ENCODE measurements at regions not wholly inside any gene's neighbourhood (a gene's known extent, or its start where the extent isn't known, plus 50 kb on each side); places are given as distances from the start of the nearest gene placed in this dataset.
"Not testable (repeated sequence)": the region's sequence is repeated elsewhere in the genome, so short reads cannot be mapped to it uniquely, and the experiment has no call there.

- H3K4me2 ChIP-seq (ENCODE audit: low read length) = no peak overlapping the region
- Mint-ChIP-seq H3K36me3 (ENCODE audit: low read depth, unreplicated experiment) (no peaks in the 10 kb centered on the region), H3K27ac (ENCODE audit: unreplicated experiment) (no peak overlapping the region), H3K9me3 (ENCODE audit: unreplicated experiment) (peaks cover 3% of the 10 kb centered on the region), H3K4me3 (ENCODE audit: unreplicated experiment) (no peak overlapping the region), H3K4me1 (ENCODE audit: low read depth, unreplicated experiment) (peaks cover 5% of the 10 kb centered on the region), H3K27me3 (ENCODE audit: low read depth, unreplicated experiment) (no peaks in the 10 kb centered on the region)
- DNase-seq (ENCODE audit: low read depth) (peak; percentile 12), FAIRE-seq (no peak)
- H3K9ac ChIP-seq (ENCODE audit: low read length) = no peak overlapping the region
- H3K9me3 ChIP-seq (ENCODE audit: insufficient read depth, low read depth, low read length) = no peaks in the 10 kb centered on the region
- H3K36me3 ChIP-seq (ENCODE audit: insufficient read depth, low read length) = no peaks in the 10 kb centered on the region
- TF ChIP-seq EZH2 (IDR thresholded peaks at IDR 0.05; ENCODE audit: insufficient read depth, low read length) (no peak), CTCF (IDR thresholded peaks at IDR 0.05; ENCODE audit: insufficient read depth, low read depth, low read length) (no peak)
- no peaks in the 10 kb centered on the region for H3K4me1 ChIP-seq (ENCODE audit: insufficient read depth, low read length)
- H2AFZ ChIP-seq (ENCODE audit: low read depth, low read length) = no peak overlapping the region
- no peak overlapping the region for H3K4me3 ChIP-seq (ENCODE audit: insufficient read depth, low read depth, low read length)
- H3K27ac ChIP-seq (ENCODE audit: low read depth, low read length) = no peak overlapping the region
- no peaks in the 10 kb centered on the region for H3K79me2 ChIP-seq (ENCODE audit: insufficient read depth, low read length)
- no peaks in the 10 kb centered on the region for H3K27me3 ChIP-seq (ENCODE audit: insufficient read depth, low read length)
- no peaks in the 10 kb centered on the region for H4K20me1 ChIP-seq (ENCODE audit: insufficient read depth, low read length)
Observed at GRCh38 chr11:106309070-106309684, 231.7 kb downstream of the AASDHPPT start.

- H3K27me3 Mint-ChIP-seq (ENCODE audit: low read depth, unreplicated experiment) = no peaks in the 10 kb centered on the region
- Histone ChIP-seq H4K20me1 (ENCODE audit: insufficient read depth, low read length) (no peaks in the 10 kb centered on the region), H3K36me3 (ENCODE audit: insufficient read depth, low read length) (no peaks in the 10 kb centered on the region), H2AFZ (ENCODE audit: low read depth, low read length) (no peak overlapping the region), H3K4me3 (ENCODE audit: insufficient read depth, low read depth, low read length) (no peak overlapping the region), H3K27me3 (ENCODE audit: insufficient read depth, low read length) (no peaks in the 10 kb centered on the region), H3K9me3 (ENCODE audit: insufficient read depth, low read depth, low read length) (no peaks in the 10 kb centered on the region), H3K27ac (ENCODE audit: low read depth, low read length) (no peak overlapping the region), H3K4me1 (ENCODE audit: insufficient read depth, low read length) (no peaks in the 10 kb centered on the region), H3K79me2 (ENCODE audit: insufficient read depth, low read length) (no peaks in the 10 kb centered on the region), H3K9ac (ENCODE audit: low read length) (no peak overlapping the region), H3K4me2 (ENCODE audit: low read length) (no peak overlapping the region)
- FAIRE-seq (peak; percentile 20), DNase-seq (ENCODE audit: low read depth) (no peak)
- TF ChIP-seq EZH2 (IDR thresholded peaks at IDR 0.05; ENCODE audit: insufficient read depth, low read length) (no peak), CTCF (IDR thresholded peaks at IDR 0.05; ENCODE audit: insufficient read depth, low read depth, low read length) (no peak)
- no peak overlapping the region for H3K4me3 Mint-ChIP-seq (ENCODE audit: unreplicated experiment)
- no peaks in the 10 kb centered on the region for H3K36me3 Mint-ChIP-seq (ENCODE audit: low read depth, unreplicated experiment)
- no peaks in the 10 kb centered on the region for H3K4me1 Mint-ChIP-seq (ENCODE audit: low read depth, unreplicated experiment)
- peaks cover 1% of the 10 kb centered on the region for H3K9me3 Mint-ChIP-seq (ENCODE audit: unreplicated experiment)
- no peak overlapping the region for H3K27ac Mint-ChIP-seq (ENCODE audit: unreplicated experiment)
Observed at GRCh38 chr11:106311531-106312230, 234.2 kb downstream of the AASDHPPT start.

- H3K36me3 ChIP-seq (ENCODE audit: insufficient read depth, low read length); H3K4me3 ChIP-seq (ENCODE audit: insufficient read depth, low read depth, low read length); FAIRE-seq; H3K4me2 ChIP-seq (ENCODE audit: low read length); H3K9ac ChIP-seq (ENCODE audit: low read length); H3K79me2 ChIP-seq (ENCODE audit: insufficient read depth, low read length); H3K27me3 ChIP-seq (ENCODE audit: insufficient read depth, low read length); H3K9me3 Mint-ChIP-seq (ENCODE audit: unreplicated experiment); H3K36me3 Mint-ChIP-seq (ENCODE audit: low read depth, unreplicated experiment); H3K27me3 Mint-ChIP-seq (ENCODE audit: low read depth, unreplicated experiment); H3K27ac ChIP-seq (ENCODE audit: low read depth, low read length); H2AFZ ChIP-seq (ENCODE audit: low read depth, low read length); H3K4me1 Mint-ChIP-seq (ENCODE audit: low read depth, unreplicated experiment); H3K27ac Mint-ChIP-seq (ENCODE audit: unreplicated experiment); H3K9me3 ChIP-seq (ENCODE audit: insufficient read depth, low read depth, low read length); DNase-seq (ENCODE audit: low read depth); H4K20me1 ChIP-seq (ENCODE audit: insufficient read depth, low read length); H3K4me1 ChIP-seq (ENCODE audit: insufficient read depth, low read length); H3K4me3 Mint-ChIP-seq (ENCODE audit: unreplicated experiment): not testable (repeated sequence)
Observed at GRCh38 chr11:106317208-106317773, 239.8 kb downstream of the AASDHPPT start.

Data from astrocyte (in vitro differentiated cells and primary cell).